ENCODE measurements at regions not wholly inside any gene's neighbourhood (a gene's known extent, or its start where the extent isn't known, plus 50 kb on each side); places are given as distances from the start of the nearest gene placed in this dataset.

GRCh38 chr9:88938189-88938588 is 53.1 kb upstream of the S1PR3 start:
- Histone ChIP-seq H3K27me3 (replicated peaks in 1 of 4; ENCODE audit: control insufficient read depth in 3 of 4, extremely low read depth in 1 of 4, insufficient read depth in 3 of 4, low read length in 3 of 4) (no peaks in the 10 kb centered on the region), H3K4ac (replicated peaks; ENCODE audit: insufficient read length, low read depth, low read length) (no peak overlapping the region), H3K14ac (ENCODE audit: insufficient read length) (no peak overlapping the region), H2BK20ac (ENCODE audit: low read length) (no peak overlapping the region), H3K27ac (ENCODE audit: low read depth, low read length) (no peak overlapping the region), H3K9me3 (ENCODE audit: insufficient read depth in 2 of 2, low read depth in 1 of 2, low read length in 1 of 2) (no peaks in the 10 kb centered on the region), H2AFZ (ENCODE audit: low read length) (no peak overlapping the region), H3K36me3 (ENCODE audit: control insufficient read depth in 2 of 4, insufficient read depth in 4 of 4, low read length in 3 of 4) (no peaks in the 10 kb centered on the region), H3K18ac (ENCODE audit: extremely low read depth, low read length) (no peak overlapping the region), H4K91ac (replicated peaks; ENCODE audit: insufficient read length, low read length) (no peak overlapping the region), H3K4me1 (replicated peaks in 1 of 4; ENCODE audit: control insufficient read depth in 3 of 4, insufficient read depth in 4 of 4, low read length in 3 of 4) (no peaks in the 10 kb centered on the region), H3K79me1 (ENCODE audit: low read depth, low read length) (no peaks in the 10 kb centered on the region), H2BK12ac (ENCODE audit: low read depth, low read length) (no peak overlapping the region), H2BK120ac (replicated peaks; ENCODE audit: low read depth, low read length) (no peak overlapping the region), H2AK5ac (ENCODE audit: low read depth, low read length) (no peak overlapping the region), H3K56ac (replicated peaks; ENCODE audit: insufficient read length, low read depth, low read length) (no peak overlapping the region), H3K9ac (replicated peaks in 1 of 4; ENCODE audit: extremely low read depth in 1 of 4, low read depth in 3 of 4, low read length in 3 of 4) (no peak overlapping the region), H2BK5ac (ENCODE audit: low read depth, low read length) (no peak overlapping the region), H2BK15ac (ENCODE audit: low read length) (no peak overlapping the region), H3K4me2 (ENCODE audit: insufficient read depth in 1 of 2, low read depth in 2 of 2, low read length in 2 of 2) (no peak overlapping the region), H3K23ac (ENCODE audit: insufficient read length) (no peak overlapping the region), H4K8ac (ENCODE audit: extremely low read depth, insufficient read depth, low read length) (no peak overlapping the region), H3K23me2 (ENCODE audit: low read depth, low read length) (no peaks in the 10 kb centered on the region; the same call in 1 of the 2 replicates), H3K4me3 (ENCODE audit: extremely low read depth in 1 of 4, insufficient read depth in 2 of 4, low read depth in 3 of 4, low read length in 4 of 4) (no peak overlapping the region), H4K20me1 (replicated peaks in 1 of 2; ENCODE audit: control insufficient read depth in 1 of 2, insufficient read depth in 2 of 2, low read length in 2 of 2) (no peaks in the 10 kb centered on the region), H4K5ac (ENCODE audit: insufficient read length, low read depth, low read length) (no peak overlapping the region), H3K79me2 (ENCODE audit: control insufficient read depth in 1 of 2, insufficient read depth in 2 of 2, low read length in 2 of 2) (no peaks in the 10 kb centered on the region)
- no peak for DNase-seq (ENCODE audit: low read depth in 1 of 2, low spot score in 2 of 2)
- CTCF ChIA-PET (ENCODE audit: partially characterized antibody), result no interaction called here
- 83% methylated on average over 4 of the region's 4 CpGs; no CpG with 5 or more reads in 1 of the 2 experiments for whole genome bisulfite sequencing, 2 experiments (ENCODE audit: extremely low coverage in 1 of 2, insufficient coverage in 1 of 2, insufficient read length in 1 of 2, insufficient replicate concordance in 2 of 2, low coverage in 1 of 2, low lambda C conversion rate in 2 of 2, missing lambda C conversion rate in 1 of 2)
- FAIRE-seq, result no peak
- POLR2A ChIA-PET (ENCODE audit: partially characterized antibody), result no interaction called here
- no peak for TF ChIP-seq RFX5 (IDR thresholded peaks at IDR 0.05; ENCODE audit: borderline replicate concordance, low read depth, low read length)
- TF ChIP-seq SRF (IDR thresholded peaks at IDR 0.05; ENCODE audit: low read depth, low read length), result no peak
- TF ChIP-seq ATF3 (IDR thresholded peaks at IDR 0.05; ENCODE audit: insufficient read depth, low read depth, low read length), result no peak
- no peak for TF ChIP-seq BRCA1 (IDR thresholded peaks at IDR 0.05; ENCODE audit: low read depth, low read length)
- no peak for TF ChIP-seq BCL11A (IDR thresholded peaks at IDR 0.05; ENCODE audit: low read depth in 2 of 2, low read length in 2 of 2)
- no peak for TF ChIP-seq TEAD4 (IDR thresholded peaks at IDR 0.05; ENCODE audit: low read depth, low read length)
- TF ChIP-seq NRF1 (IDR thresholded peaks at IDR 0.05; ENCODE audit: low read depth, low read length), result no peak
- no peak for TF ChIP-seq SP1 (IDR thresholded peaks at IDR 0.05; ENCODE audit: low read depth, low read length)
- no peak for TF ChIP-seq HDAC2 (IDR thresholded peaks at IDR 0.05; ENCODE audit: borderline replicate concordance in 1 of 2, low read depth in 2 of 2, low read length in 2 of 2)
- TF ChIP-seq GABPA (IDR thresholded peaks at IDR 0.05; ENCODE audit: borderline replicate concordance, insufficient read depth, low read length), result no peak
- TF ChIP-seq MAX (IDR thresholded peaks at IDR 0.05), result no peak
- no peak for TF ChIP-seq CBX8 (IDR thresholded peaks at IDR 0.05; ENCODE audit: borderline replicate concordance, low read depth, low read length)
- no peak for TF ChIP-seq HDAC6 (IDR thresholded peaks at IDR 0.05; ENCODE audit: low read depth, low read length)
- no peak for TF ChIP-seq JUN (IDR thresholded peaks at IDR 0.05; ENCODE audit: low read depth, low read length)
- no peak for TF ChIP-seq POLR2A (IDR thresholded peaks at IDR 0.05; ENCODE audit: control extremely low read depth in 1 of 2, low read depth in 2 of 2, low read length in 2 of 2)
- no peak for TF ChIP-seq POU5F1 (IDR thresholded peaks at IDR 0.05; ENCODE audit: low read depth, low read length)

Measured in H1 (cell line).